Fibroblast of the aortic adventitia (primary cell): ENCODE measurements at regions not wholly inside any gene's neighbourhood (a gene's known extent, or its start where the extent isn't known, plus 50 kb on each side); places are given as distances from the start of the nearest gene placed in this dataset.

Experiments
- DNase-seq: peaks from one replicate; pipeline ENCODE4 v3.0.0-alpha.2; 2010; ENCODE audit warnings: low read depth
- H3K4me3 ChIP-seq: 2 replicates; pipeline ENCODE4 v1.5.1; 2011; ENCODE audit warnings: low read depth, mild to moderate bottlenecking, control low read depth, low read length, moderate library complexity
- CTCF ChIP-seq: IDR thresholded peaks from 2 replicates; pipeline ENCODE4 v1.5.1; 2011; ENCODE audit warnings: mild to moderate bottlenecking, low read length, control low read depth, inconsistent platforms; ENCODE audit not compliant: insufficient read depth

- no peak for DNase-seq
- no peak overlapping the region for H3K4me3 ChIP-seq
- TF ChIP-seq CTCF = no peak
These were observed 345.0 kb downstream of the CTTN start for GRCh38 chr11:70743329-70743728.

DNA sequence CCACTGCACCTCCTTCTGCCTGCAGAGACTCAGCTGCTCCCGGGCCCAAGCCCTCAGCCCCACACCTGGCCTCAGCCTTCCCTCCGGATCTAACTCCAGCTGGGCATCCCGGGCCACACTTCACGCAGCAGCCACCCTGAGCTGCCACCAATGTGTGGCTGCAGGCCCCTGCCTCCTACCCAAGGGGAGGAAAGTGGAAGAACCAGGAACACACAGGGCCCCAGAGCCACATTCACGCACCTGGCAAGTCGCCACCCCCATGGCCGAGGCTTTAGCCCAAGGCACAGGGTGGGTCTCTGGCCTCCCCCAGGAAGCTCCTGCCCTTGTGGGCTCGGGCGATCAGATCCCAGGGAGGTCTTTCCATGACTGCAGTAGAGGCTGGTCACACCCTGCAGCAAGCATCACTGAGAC is 345.6 kb downstream of the CTTN start:
- H3K4me3 ChIP-seq = no peak overlapping the region
- TF ChIP-seq CTCF = no peak
- DNase-seq = no peak

- DNase-seq = no peak
- no peak for TF ChIP-seq CTCF
- no peak overlapping the region for H3K4me3 ChIP-seq
These were observed 346.3 kb downstream of the CTTN start for GRCh38 chr11:70744396-70745185.

DNA sequence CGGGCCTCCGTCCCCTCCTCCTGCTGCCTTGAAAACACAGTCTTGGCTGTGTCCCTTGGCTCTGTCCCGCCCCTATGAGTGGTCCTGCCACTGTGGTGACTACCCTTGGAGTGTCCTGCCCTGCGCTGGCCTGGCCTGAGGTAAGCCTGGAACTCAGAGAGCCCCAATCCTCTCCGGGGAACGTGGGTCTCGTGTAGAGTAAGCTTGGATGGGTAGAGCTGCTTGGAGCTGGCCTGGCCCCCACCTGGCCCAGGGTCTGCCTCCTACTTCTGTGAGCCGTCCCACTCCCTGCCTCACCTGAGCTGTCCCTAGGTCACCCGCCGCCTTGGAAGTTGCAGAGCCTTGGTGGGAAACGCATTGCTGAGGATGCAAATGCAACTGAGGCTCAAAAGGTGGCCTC is 347.1 kb downstream of the CTTN start:
- no peak for DNase-seq
- no peak for TF ChIP-seq CTCF
- H3K4me3 ChIP-seq = no peak overlapping the region

- no peak for DNase-seq
- TF ChIP-seq CTCF = no peak
These were observed 347.6 kb downstream of the CTTN start for GRCh38 chr11:70745941-70746340.

GRCh38 chr11:70746351-70746750 is 348.0 kb downstream of the CTTN start:
- DNase-seq = no peak
- H3K4me3 ChIP-seq = no peak overlapping the region
- no peak for TF ChIP-seq CTCF

More at GRCh38 chr11:70745941-70746340, 347.6 kb downstream of the CTTN start:
- H3K4me3 ChIP-seq = no peak overlapping the region

GRCh38 chr11:70747285-70747684 is 349.0 kb downstream of the CTTN start:
- DNase-seq = no peak
- H3K4me3 ChIP-seq = no peak overlapping the region
- TF ChIP-seq CTCF = no peak
